Stimulated activated naive CD8-positive, alpha-beta T cell treated with anti-CD3 and anti-CD28 coated beads, Interleukin-15, Interleukin-2, amounts not matched to agents 100 U/mL and 50 U/mL, for 24 hours (primary cell): ENCODE measurements at regions not wholly inside any gene's neighbourhood (a gene's known extent, or its start where the extent isn't known, plus 50 kb on each side); places are given as distances from the start of the nearest gene placed in this dataset.

ENCODE experiments used
- ATAC-seq: fragments of 150-1000 bp; cut with Tn5 transposase; one replicate; pipeline ENCODE4 v1.10.0; 2021
- DNase-seq: peaks from one replicate; pipeline ENCODE4 v3.0.0; 2021

- ATAC-seq (no peak), DNase-seq (no peak)
These were observed 162.3 kb downstream of the COX7C start for GRCh38 chr5:86780018-86780417.

- ATAC-seq (no peak), DNase-seq (no peak)
These were observed 169.2 kb downstream of the COX7C start for GRCh38 chr5:86786955-86787354.

GRCh38 chr5:86795659-86796058 is 177.9 kb downstream of the COX7C start:
- ATAC-seq (no peak), DNase-seq (no peak)

GRCh38 chr5:86797677-86798076 is 179.9 kb downstream of the COX7C start:
- DNase-seq (no peak), ATAC-seq (no peak)

GRCh38 chr5:86806206-86806605 is 188.5 kb downstream of the COX7C start:
- ATAC-seq (no peak), DNase-seq (no peak)

GRCh38 chr5:86807046-86808031 is 189.6 kb downstream of the COX7C start:
- ATAC-seq: no peak
- DNase-seq: no peak

- DNase-seq (no peak), ATAC-seq (no peak)
These were observed 196.6 kb downstream of the COX7C start for GRCh38 chr5:86814315-86814714.

GRCh38 chr5:86814907-86815306 is 197.2 kb downstream of the COX7C start:
- no peak for ATAC-seq
- no peak for DNase-seq

- ATAC-seq: no peak
- DNase-seq: no peak
These were observed 206.9 kb downstream of the COX7C start for GRCh38 chr5:86824637-86825036.

- no peak for DNase-seq
- no peak for ATAC-seq
These were observed 213.4 kb downstream of the COX7C start for GRCh38 chr5:86831128-86831527.

- ATAC-seq: no peak
- no peak for DNase-seq
These were observed 216.1 kb downstream of the COX7C start for GRCh38 chr5:86833868-86834267.

- no peak for DNase-seq
- no peak for ATAC-seq
These were observed 219.9 kb downstream of the COX7C start for GRCh38 chr5:86837610-86838009.

GRCh38 chr5:86838083-86838482 is 220.3 kb downstream of the COX7C start:
- ATAC-seq: no peak
- DNase-seq: no peak

GRCh38 chr5:86841000-86841644 is 223.4 kb downstream of the COX7C start:
- ATAC-seq (no peak), DNase-seq (no peak)

GRCh38 chr5:86858442-86858841 is 240.7 kb downstream of the COX7C start:
- DNase-seq (no peak), ATAC-seq (no peak)

- no peak for DNase-seq
- no peak for ATAC-seq
These were observed 243.8 kb downstream of the COX7C start for GRCh38 chr5:86861512-86861911.

GRCh38 chr5:86862093-86862492 is 244.4 kb downstream of the COX7C start:
- DNase-seq: no peak
- no peak for ATAC-seq

GRCh38 chr5:86864051-86864450 is 246.3 kb downstream of the COX7C start:
- DNase-seq (no peak), ATAC-seq (no peak)

GRCh38 chr5:86865256-86865785 is 247.6 kb downstream of the COX7C start:
- ATAC-seq (no peak), DNase-seq (no peak)

- no peak for ATAC-seq
- DNase-seq: no peak
These were observed 248.3 kb downstream of the COX7C start for GRCh38 chr5:86866036-86866435.

- no peak for DNase-seq
- ATAC-seq: no peak
These were observed 251.5 kb downstream of the COX7C start for GRCh38 chr5:86869268-86869667.

- ATAC-seq: no peak
- DNase-seq: no peak
These were observed 257.8 kb downstream of the COX7C start for GRCh38 chr5:86875539-86875938.

- ATAC-seq (no peak), DNase-seq (no peak)
These were observed 260.5 kb downstream of the COX7C start for GRCh38 chr5:86878250-86878649.
